Lower leg skin (tissue), 4 donors: ENCODE measurements at regions not wholly inside any gene's neighbourhood (a gene's known extent, or its start where the extent isn't known, plus 50 kb on each side); places are given as distances from the start of the nearest gene placed in this dataset.

Experiments used
- DNase-seq, 2 donors: peaks; one replicate each; pipeline ENCODE4 v3.0.0-alpha.2; 2019; ENCODE audit warnings: low spot score in 2 of 2
- H3K4me3 ChIP-seq: fragments of 200-600 bp; sonication (generic); 2 replicates; pipeline ENCODE4 v1.5.1; 2017; ENCODE audit warnings: mild to moderate bottlenecking, low read depth; ENCODE audit not compliant: poor library complexity, severe bottlenecking
- POLR2A ChIP-seq, 2 donors: fragments of 450-650 bp; IDR thresholded peaks; one replicate each; pipeline ENCODE4 v1.6.1; 2016 to 2017; ENCODE audit warnings: antibody characterized with exemption in 2 of 2, mild to moderate bottlenecking in 1 of 2, moderate library complexity in 1 of 2
- WGBS, 2 donors: methylation state at CpG; one replicate each; pipeline ENCODE4 v1.1.5; 2018; 5-methylcytosine and 5-hydroxymethylcytosine counted together
- intact Hi-C: fragments of 100-400 bp; cut with DNase I; formaldehyde crosslinking; loops from one replicate; pipeline ENCODE4 v1.15.0; 2023; ENCODE audit warnings: low total_unique reads
- TF ChIP-seq, protein P1 (sequence below), 3 donors: fragments of 450-650 bp; IDR thresholded peaks; one replicate each; pipeline ENCODE4 v1.5.1; 2016; ENCODE audit warnings: antibody characterized with exemption in 3 of 3, mild to moderate bottlenecking in 3 of 3, moderate library complexity in 2 of 3

DNA sequence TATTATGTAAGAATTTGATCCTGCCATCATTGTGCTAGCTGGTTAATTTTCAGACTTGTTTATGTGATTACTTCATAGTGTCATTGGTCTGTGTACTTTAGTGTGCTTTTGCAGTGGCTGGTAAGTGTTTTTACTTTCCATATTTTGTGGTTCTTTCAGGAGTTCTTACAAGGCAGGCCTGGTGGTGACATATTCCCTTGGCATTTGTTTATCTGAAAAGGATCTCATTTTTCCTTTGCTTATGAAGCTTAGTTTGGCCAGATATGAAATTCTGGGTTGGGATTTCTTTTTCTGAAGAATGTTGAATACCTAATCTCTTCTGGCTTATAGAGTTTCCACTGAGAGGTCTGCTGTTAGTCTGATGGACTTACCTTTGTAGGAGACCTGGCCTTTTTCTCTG is 72.8 kb upstream of the MC4R start:
- DNase-seq = no peak
- TF ChIP-seq, protein P1, sequence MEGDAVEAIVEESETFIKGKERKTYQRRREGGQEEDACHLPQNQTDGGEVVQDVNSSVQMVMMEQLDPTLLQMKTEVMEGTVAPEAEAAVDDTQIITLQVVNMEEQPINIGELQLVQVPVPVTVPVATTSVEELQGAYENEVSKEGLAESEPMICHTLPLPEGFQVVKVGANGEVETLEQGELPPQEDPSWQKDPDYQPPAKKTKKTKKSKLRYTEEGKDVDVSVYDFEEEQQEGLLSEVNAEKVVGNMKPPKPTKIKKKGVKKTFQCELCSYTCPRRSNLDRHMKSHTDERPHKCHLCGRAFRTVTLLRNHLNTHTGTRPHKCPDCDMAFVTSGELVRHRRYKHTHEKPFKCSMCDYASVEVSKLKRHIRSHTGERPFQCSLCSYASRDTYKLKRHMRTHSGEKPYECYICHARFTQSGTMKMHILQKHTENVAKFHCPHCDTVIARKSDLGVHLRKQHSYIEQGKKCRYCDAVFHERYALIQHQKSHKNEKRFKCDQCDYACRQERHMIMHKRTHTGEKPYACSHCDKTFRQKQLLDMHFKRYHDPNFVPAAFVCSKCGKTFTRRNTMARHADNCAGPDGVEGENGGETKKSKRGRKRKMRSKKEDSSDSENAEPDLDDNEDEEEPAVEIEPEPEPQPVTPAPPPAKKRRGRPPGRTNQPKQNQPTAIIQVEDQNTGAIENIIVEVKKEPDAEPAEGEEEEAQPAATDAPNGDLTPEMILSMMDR (IDR thresholded peaks at IDR 0.05) = no peak
- no peak for TF ChIP-seq POLR2A (IDR thresholded peaks at IDR 0.05)
- no peak overlapping the region for H3K4me3 ChIP-seq
- intact Hi-C loops = no loop called here

DNA sequence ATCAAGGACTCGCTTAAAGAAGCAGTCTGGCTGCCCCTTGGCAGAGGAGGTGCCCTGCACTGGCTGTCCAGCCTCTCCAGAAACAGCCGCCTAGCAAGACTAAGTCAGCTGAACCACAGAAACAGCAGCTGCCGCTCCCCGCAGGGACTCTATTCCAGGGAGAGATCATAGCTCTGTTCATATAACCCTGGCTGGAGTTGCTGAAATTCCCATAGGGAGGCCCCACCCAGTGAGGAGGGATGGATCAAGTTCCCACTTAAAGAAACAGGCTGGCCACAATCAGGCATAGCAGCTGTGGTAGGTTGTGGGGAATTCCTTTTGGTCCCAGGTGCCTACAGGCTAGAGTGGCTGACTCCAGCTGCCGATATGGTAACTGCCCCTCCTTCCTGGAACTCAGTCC is 74.2 kb upstream of the MC4R start:
- no peak for DNase-seq
- no peak overlapping the region for H3K4me3 ChIP-seq
- WGBS, 2 donors = 43 to 68% methylated on average over 4 to 5 of the region's 5 CpGs
- TF ChIP-seq, protein P1 (IDR thresholded peaks at IDR 0.05) = no peak
- no peak for TF ChIP-seq POLR2A (IDR thresholded peaks at IDR 0.05)
- intact Hi-C loops = no loop called here

DNA sequence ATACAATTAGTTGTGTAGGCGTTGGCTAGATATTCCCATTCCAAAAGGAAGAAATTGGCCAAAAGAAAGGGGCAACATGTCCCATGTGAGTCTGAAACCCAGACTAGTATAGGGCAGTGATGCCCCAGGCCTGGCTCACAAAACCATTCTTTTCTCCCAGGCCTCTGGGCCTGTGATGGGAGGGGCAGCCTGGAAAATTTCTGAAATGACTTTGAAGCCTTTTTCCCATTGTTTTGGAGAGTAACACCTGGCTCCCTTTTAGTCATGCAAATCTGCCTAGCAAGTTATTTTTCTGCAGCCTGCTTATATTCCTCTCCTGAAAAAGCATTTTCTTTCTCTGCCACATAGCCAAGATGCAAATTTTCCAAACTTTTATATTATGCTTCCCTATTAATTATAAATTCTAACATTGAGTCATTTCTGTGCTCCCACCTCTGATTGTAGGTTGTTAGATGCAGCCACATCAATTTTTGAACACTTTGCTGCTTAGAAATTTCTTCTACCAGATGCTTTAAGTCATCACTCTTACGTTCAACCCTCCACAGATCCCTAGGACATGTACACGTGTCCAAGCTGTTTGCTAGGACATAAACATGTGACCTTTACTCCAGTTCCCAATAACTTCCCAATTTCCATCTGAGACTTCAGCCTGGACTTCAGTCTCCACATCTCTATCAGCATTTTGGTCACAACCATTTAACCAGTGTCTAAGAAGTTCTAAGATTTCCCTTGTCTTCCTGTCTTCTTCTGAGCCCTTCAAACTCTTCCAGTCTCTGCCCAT is 76.1 kb upstream of the MC4R start:
- WGBS, 2 donors = 84 to 89% methylated on average over 3 of the region's 3 CpGs
- no peak for TF ChIP-seq POLR2A (IDR thresholded peaks at IDR 0.05)
- H3K4me3 ChIP-seq = no peak overlapping the region
- intact Hi-C loops = no loop called here
- DNase-seq = no peak

DNA sequence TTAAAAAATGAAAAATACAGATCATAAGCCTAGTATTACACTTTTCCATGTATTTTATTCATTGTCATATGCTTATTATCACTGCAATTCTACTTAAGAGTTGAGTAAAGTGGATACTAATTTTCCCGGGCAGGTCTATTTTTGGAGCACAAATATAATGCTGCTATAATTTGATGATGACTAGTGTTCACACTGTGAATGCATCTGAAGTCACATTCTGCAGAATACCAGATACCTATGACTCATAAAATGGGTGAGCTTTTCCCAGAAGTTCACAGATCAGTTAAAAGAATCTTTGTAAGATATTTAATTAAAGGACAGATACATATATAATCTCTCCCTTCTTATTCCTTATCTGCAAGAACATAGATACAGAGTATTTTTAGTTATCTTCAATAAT is 79.8 kb upstream of the MC4R start:
- 40 to 53% methylated on average over 1 of the region's 1 CpG for WGBS, 2 donors
- TF ChIP-seq, protein P1 (IDR thresholded peaks at IDR 0.05) = no peak
- TF ChIP-seq POLR2A (IDR thresholded peaks at IDR 0.05) = no peak
- H3K4me3 ChIP-seq = no peak overlapping the region
- intact Hi-C loops = no loop called here
- no peak for DNase-seq

DNA sequence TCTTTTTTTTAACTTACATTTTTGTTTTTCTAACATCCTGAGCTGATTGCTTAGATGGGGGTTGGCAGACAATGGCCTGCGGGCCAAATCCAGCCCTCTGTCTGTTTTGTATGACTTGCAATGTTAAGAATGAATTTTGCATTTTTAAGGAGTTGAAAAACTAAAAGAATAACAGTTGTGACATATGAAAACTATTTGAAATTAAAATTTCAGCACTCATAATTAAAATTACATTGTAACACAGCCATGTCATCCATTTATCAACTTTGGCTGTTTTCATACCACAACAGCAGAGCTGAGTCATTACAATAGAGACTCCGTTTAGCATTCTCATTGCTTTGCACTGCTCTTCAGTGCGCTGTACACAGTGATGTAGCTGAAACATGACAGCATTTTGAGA is 94.1 kb upstream of the MC4R start:
- H3K4me3 ChIP-seq = no peak overlapping the region
- TF ChIP-seq POLR2A (IDR thresholded peaks at IDR 0.05) = no peak
- TF ChIP-seq, protein P1 (IDR thresholded peaks at IDR 0.05) = no peak
- intact Hi-C loops = no loop called here
- no peak for DNase-seq
- 77 to 81% methylated on average over 3 of the region's 3 CpGs for WGBS, 2 donors

DNA sequence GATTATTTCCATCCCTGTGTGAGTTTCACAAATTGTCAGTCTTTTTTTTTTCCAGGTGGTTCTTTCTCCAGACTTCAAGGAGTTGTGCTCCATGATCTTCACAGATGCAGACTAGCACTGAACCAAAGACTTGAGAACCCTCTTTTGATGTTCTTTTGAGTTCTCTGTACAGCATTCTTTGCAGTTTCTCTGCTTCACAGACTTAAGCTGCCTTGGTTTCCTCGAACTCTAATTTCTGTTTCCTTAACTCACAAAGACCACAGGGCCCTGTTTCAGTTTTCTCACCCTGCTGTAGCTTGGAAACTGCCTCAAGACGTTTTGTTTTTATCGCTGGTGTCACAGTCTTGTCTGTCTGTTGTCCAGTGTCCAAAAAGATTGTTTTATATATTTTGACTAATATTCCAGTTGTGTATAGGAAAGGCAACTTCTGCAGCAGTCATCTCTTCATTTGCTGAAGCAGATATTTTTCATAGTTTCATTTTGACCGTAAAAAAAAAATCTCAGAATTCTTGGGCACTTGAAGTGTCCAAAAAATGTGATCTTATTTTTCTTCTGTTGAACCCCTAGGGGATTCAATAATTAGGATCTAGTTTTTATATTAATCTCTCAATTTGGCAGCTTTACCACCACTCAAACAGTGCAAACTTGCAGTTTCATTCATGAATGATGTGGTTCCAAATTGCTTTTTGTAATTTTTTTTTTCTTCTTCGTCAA is 97.0 kb upstream of the MC4R start:
- no peak for TF ChIP-seq POLR2A (IDR thresholded peaks at IDR 0.05)
- TF ChIP-seq, protein P1 (IDR thresholded peaks at IDR 0.05) = no peak
- WGBS, 2 donors = 26 to 27% methylated on average over 5 of the region's 5 CpGs
- intact Hi-C loops = no loop called here
- DNase-seq = no peak
- no peak overlapping the region for H3K4me3 ChIP-seq
